Colon (tissue), 2 donors: ENCODE measurements at regions not wholly inside any gene's neighbourhood (a gene's known extent, or its start where the extent isn't known, plus 50 kb on each side); places are given as distances from the start of the nearest gene placed in this dataset.

ENCODE experiments used
- FAIRE-seq: peaks from 2 replicates; lab custom pipeline; 2012; peaks lifted over from hg19 to GRCh38; lab: Jason Lieb, UNC
- donor health status: control.
- donor health status: control.

DNA sequence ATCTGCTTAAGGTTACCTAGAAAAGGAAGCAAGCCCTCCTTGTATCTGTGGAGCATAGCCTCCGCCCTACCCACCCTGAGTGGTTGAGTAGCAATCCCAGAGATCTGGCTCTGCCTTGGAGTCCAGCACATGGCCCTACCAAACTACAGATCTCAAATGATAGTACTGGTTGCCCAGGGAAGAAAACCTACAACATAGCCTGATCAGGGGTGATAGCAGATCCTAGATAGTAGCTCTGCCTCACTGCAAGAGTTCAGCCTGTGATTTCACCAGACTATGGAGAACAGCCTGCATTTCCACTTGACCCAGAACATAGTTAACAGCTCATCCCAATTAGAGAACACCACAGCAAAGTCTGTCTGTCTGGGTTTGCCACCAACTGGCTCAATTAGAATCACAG is 279.5 kb downstream of the ETNK1 start:
- no peak for FAIRE-seq

DNA sequence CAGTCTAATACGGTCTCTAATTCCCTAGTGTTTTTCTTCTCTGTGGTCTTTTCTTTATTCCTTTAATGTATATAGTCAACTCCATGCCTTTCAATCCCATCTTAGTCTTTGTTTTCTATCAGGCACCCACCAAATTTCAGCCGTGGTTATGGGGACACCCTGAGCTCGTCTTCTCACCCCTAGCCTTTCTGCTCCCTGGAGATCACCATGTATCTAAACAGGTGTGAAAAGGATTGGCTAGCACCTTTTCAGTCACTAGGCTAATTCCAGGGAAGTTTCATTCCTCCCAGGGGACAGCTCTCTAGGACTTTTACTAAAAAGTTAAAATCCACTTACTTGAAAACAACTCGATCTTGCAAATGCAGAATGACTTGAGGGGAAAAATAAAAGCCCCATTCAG is 291.3 kb downstream of the ETNK1 start:
- no peak for FAIRE-seq

DNA sequence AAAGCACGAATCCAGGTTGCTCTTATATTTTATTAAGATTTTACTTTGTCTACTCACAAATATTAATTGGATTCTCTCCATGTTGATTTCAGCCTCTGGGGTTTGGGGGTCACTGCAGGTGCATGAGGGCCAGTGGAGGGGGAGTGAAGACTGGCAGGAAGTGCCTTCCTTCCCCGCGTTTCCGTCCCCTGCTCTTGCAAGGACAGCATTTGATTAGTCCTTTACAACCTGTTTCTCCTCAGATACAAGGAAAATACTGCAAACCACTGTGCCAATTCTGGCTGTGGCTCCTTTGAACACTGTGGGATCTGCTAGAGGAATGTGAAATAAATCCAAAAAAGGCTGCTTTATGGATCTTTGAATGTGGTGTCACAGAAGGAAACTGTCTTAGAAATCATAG is 291.8 kb downstream of the ETNK1 start:
- FAIRE-seq = no peak

DNA sequence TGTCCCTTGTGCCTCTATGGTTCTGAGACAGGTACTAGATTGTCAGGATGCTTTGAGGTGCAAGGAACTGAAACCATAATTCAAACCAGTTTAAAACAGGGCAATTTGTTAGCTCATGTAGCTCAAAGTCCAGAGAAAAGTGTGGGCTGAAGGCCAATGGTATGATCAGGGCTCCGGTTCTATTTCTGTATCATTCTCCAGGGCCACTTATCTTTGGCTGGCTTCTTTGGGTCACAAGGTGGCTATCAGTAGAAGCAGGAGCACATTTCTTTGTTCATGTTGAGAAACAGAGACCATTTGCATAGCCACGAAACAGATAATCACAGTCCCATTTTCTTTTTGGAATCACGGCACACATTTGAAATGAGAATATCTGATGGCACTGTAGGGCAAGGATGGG is 294.9 kb downstream of the ETNK1 start:
- no peak for FAIRE-seq

DNA sequence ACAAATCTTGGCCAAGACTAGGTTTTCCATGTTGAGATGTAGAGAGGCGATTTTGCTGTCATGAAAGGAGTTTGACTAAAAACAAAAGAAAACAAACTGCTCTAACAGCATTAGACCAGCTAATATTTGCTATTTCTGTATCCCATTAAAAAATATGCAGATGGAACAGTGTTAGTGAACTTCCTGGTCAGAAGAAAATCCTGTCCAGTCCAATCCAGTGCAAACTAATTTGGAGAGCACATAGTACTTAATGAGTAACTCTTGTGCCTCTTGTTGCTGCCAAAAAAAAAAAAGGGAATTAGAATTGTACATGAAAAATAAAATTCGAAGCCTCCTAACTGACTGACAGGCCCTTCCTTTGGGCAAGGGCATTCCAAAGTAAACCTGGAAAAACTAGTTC is 298.8 kb downstream of the ETNK1 start:
- FAIRE-seq = no peak

DNA sequence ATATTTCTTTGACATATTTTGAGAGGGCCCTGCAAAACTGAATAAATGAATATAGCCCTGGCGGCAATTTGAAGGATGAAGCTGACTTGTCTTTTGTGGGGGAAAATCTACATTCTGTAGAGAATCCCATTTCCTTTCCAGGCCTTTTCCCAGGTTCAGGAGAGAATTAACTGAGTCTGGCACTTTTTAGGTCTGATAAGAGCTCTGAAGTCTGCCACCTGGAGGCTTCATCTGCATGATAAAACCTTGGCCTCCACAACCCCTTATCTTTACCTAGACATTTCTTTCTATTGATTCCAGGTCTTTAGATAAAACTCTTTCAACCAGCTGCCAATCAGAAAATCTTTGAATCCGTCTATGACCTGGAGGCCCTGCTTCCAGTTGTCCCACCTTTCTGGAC is 299.4 kb downstream of the ETNK1 start:
- FAIRE-seq = no peak

DNA sequence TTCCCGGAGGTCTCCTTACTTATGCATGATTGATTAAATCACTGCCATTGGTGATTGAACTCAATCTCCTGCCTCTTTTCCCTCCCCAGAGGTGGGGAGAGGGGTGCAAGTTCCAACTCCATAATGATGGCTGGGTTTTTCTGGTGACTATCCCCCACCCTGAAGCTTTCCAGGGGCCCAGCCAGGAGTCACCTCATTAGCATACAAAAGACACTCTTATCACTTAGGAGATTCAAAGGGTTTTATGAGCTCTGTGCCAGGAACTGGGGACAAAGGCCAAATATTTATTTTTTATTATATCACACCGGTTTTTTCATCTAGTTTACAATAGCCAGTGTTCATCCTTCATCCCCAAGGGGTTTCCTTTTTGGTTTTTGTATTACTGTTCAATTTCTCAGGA is 300.7 kb downstream of the ETNK1 start:
- no peak for FAIRE-seq

DNA sequence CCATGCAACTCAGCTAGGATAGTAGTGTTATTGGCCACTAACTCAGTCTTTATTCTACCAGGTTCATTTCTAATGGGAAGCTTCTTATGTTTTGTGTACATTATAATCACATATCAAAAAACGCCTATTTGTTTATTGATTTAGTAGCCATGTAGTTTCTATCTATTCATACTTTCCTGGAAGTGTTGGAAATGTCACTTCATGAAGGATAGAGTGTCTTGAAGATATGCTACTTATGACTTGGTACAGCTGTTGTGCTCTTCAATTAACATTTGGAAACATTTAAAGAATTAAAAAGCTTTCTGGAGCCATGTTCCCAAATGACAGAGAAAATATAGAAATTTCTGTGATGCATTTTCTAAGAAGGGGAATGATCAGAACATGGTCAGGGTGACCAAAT is 307.5 kb downstream of the ETNK1 start:
- no peak for FAIRE-seq

DNA sequence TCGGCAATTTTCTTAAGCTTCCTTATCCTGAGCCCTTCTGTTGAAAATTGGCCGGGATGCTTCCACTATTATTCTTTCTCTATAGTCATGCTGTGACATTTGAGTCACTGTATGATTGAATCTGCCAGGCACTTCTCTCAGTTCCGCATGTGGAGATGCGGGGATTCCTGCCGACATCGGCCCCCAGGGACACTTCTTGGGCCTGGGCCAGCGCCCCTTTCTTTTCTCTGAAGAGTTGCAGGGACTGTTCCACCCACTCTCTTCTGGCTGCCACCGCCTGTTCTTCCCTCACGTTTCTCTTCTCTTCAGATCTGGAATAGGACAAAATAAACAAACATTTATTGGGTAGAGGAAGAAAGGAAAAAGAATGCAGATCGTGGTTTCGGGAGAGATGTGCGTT is 310.1 kb downstream of the ETNK1 start:
- FAIRE-seq = no peak

DNA sequence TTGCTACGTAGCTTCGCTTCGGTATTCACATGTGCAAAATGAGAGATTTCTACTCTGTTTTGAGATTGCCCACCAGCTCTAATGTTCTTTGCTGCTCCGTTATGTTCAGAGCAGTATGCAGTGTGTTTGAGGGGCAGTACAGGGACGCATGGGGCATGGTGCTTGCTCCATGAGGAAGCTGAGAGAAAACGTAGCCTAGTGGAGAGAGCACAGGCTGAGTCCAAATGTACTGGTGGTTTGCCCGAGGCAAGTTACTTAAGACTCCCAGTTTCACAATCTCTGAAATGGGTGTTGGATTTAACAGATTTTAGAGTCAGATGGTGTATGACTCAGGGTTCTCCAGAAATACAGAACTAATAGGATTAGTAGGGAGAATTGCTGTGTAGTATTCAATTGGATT is 310.5 kb downstream of the ETNK1 start:
- FAIRE-seq = no peak

DNA sequence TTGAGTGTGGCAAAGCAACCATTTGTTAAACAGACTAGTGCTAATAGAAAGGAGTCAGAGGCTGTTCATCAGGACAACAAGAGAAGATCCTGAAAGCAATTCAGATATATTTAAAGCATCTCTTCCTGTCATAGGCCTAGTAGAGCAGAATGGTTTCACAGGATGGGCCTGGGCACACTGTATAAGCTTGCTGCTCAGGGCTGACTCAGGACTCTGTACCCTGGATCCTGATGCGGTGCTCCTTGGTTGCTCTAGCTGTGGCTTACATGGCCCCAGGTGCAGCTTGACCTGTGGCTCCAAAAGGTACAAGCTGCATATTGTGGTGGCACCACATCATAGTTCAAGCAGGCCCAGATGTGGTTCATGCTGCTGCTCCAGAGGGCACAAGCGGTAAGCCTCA is 313.4 kb downstream of the ETNK1 start:
- FAIRE-seq = no peak

DNA sequence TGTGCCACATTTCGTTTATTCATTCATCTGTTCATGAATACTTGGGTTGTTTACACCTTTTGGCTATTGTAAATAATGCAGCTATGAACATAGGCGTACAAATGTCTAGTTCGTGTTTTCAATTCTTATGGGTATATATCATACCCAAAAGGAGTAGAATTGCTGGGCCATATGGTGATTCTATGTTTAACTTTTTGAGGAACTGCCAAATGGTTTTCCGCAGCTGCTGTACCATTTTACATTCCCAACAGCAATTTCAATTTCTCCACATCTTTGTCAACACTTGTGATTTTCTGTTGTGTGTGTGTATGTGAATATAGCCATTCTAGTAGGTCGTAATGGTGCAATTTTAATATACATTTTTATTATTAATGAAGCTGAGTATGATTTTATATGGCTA is 326.2 kb downstream of the ETNK1 start:
- FAIRE-seq = no peak

DNA sequence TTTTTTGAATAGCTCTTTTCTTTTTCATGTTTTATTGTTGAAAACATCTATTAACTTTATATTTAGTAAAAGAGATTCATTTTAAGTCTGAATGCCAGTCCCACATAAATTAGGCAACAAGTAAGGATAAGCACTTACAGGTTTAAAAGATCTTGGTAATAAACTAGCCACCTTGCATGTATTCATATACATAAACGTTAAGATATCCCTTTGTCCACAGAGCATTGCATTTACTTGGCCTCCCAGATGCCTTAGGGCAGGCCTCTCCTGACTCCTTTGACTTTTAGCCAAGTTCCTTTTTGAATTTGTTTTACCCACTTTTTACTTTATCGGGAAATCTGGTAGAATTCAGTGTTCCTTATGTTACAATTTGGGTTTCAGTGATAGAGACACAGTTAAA is 331.7 kb downstream of the ETNK1 start:
- FAIRE-seq = no peak

DNA sequence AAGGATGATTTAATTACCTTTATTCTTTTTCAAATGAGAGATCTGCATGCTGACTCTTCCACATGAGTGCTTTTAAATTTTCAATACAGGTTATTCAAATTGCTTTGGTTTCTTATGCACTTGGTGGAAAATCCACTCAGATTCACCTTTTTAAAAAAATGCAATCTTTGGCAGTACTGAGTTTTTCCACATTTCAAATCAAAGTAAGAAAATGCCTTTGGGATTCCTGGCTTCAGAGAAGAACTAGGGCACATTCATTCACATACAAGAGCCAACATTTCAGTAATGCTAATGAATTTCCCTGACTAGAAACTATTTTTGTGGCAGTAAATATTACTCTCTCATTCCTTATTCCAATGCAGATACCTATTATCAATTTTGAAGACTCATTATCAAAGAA is 342.2 kb downstream of the ETNK1 start:
- FAIRE-seq = no peak

DNA sequence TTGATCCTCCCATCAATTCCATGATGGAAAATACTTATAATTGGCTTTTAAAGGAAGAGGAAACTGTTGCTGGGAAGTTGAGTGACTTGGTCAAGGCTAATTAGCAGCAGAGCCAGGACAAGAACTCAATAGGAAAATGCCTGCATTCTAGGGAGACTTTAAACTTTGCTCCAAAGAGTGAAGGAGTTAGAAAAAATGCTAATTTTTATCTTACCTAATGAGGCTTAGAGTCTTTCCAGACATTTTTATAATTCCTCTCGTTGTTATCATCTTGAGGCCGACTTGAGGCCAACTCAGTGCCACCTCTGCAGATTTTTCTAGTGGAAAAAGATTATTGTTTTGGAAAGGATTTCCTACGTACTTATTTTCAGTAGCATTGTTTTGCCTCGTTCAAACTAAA is 344.6 kb downstream of the ETNK1 start:
- no peak for FAIRE-seq

DNA sequence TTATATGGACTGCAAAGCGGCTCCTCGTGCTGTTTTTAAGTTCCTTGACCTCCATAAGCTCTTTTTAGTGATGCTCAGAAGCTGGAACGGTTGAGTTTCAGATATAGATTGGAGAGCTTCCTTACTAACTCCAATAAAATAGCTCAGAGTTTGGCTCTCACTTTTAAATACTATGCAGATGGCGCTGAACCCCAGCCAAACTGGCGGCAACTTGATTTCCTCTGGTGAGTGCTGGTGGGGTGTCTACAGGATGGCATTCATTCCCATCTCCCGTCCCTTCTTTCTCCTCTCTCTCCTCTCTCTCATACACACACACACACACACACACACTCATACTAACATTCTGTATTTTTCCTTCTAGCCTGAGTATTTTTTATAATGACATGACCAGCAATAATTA is 346.3 kb downstream of the ETNK1 start:
- no peak for FAIRE-seq

DNA sequence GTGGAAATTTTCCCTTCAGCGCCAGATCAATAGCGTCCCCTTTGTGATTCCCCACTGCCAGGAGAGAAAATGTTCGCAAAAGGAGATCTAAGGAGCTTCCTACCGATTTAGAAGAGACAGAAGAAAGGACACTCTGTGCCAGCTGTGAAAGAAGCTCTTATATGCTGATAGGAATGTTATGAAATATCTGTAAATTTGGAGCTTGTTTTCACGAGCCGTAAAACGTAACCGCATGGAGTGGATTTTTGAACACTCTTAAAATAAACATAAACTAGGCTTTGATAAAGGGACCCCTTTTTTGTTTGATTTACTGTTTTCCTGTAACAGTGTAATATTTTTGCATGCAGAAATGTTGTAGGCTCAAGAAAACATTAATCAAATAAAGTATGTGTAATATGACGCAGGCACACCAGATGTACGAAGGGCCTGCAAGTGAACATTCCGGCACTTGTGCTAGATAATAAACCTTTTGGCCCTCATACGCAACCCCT is 346.8 kb downstream of the ETNK1 start:
- FAIRE-seq = no peak

DNA sequence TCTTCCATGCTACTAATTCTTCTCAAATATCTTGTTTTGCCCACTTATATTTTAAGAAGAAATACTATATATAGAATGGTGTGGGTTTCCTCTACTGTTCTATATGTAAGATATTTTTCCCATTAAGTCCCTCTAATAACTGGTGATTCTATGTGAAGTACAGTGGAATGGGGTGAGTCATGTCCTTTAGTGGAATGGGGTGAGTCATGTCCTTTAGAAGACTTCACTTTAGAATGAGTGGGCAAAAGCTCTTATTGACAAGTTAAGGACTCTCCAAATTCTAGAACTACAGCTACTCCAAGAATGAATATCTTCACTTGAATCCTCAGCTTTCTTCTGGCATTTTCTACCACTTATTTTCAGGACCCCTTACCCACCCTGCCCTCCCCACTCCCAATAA is 349.9 kb downstream of the ETNK1 start:
- no peak for FAIRE-seq

DNA sequence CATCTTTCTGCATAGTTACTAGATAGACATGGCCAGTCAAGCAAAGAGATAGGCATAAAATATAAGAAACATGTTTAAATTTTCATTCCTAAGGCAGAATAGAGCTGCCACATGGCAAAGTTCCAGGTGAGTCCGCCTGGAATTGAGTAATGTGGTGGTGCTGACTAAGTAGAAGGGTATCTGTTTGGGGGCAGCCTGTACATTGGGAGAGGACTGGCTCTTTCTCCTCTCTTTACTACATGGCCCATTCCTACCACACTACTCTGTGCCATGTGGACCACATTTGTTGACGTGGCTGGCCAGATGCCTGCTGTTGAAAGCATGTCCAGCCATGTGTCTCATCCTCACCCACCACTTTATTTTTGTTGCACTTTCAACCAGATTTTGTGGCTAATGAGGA is 354.0 kb downstream of the ETNK1 start:
- FAIRE-seq = no peak

DNA sequence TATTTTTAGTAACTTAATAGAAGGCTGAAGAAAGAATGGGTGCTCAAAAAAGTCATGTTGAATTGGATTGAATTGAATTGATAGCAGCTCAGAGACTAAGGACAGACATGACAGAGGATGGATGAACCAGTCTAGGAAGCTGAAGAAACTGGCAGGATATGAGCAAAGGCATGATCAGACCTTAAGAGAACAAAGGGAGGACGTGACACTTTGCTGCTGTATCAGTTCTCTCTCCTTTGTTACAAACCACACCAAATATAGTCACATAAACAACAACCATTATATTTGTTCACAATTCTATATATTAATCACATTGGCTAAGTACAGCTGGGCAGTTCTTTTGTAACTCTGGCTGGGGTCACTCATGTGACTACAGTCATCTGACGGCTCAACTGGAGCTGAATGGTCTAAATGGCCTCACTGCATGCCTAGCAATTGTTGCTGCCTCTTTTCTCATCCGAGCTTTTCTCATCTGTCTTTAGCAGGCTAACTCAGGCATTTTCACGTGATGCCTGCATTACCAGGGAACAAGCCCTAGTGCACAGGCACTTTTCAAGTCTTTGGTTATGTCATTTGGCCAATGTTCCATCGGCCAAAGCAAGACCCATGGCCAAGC is 355.0 kb downstream of the ETNK1 start:
- no peak for FAIRE-seq

DNA sequence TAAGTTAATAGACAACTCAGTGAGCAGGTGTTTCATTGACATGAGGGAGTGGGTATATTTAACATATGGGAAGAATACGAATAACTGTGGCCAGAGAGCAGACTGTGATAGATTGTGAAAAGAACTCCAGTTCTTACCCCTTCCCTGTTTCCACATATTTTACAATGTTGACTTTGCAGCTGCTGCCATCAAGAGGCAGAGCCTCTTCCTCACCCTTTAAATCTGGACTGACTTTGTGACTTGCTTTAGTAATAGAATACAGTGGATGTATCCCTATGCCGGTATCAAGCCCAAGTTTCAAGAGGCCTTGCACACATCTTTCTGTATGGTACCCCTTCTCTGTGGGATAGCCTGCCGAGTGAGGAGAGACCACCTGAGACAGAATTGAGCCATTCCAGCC is 356.7 kb downstream of the ETNK1 start:
- FAIRE-seq = no peak

DNA sequence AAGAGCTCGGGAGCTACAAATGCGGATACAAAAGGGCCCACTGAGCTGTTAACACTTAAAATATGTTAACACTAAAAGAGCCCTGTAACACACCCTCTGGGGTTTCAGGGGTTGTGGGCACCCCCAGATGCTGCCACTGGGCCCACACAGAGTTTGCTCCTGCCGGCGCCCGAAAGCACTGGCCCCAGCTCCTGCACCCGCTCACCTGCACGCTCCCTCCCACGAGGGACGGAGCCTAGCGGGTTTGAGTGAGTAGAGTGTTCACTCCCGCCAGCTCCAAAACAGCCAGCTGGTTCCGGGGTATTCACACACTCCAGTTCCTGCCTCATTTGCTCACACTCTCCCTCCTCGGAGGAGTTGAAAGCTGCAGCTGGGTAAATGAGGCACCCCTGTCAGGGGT is 357.7 kb downstream of the ETNK1 start:
- FAIRE-seq = no peak

DNA sequence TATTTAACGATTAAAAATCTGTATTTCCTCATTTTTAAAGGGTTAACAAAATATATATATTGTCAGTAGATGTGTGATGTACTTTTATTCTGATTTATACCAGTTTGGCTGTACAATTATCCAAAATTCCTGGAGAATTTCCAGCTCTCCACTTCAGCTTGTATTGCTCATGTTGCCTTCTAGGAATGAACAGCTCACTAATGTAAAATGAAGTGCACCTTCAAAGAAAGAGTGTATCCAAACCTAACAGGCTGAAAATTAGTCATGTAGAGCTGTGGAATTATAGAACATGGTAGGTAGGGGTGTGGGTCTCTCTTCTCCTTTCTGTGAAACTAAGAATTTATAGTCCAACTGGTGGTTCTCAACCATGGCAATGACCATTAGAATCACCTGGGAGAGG is 362.0 kb downstream of the ETNK1 start:
- FAIRE-seq = no peak

DNA sequence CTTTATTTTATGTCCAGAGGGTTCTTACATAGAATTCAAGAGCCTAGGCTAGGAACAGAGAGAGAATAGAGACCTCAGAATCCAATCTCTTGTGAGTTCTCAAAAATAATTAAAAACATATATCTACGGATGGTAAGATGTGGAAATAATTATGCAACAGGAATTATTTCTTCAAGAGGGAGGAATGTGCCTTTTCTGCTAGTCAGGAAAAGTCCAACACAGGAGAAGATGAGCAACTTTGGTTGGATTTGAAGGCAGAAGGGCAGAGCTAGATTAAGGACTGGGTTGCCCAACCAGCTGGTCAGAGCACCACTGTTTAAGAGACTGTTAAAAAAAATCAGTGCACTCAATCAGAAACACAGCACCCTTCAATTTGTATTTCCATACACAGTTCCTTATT is 365.5 kb downstream of the ETNK1 start:
- no peak for FAIRE-seq

DNA sequence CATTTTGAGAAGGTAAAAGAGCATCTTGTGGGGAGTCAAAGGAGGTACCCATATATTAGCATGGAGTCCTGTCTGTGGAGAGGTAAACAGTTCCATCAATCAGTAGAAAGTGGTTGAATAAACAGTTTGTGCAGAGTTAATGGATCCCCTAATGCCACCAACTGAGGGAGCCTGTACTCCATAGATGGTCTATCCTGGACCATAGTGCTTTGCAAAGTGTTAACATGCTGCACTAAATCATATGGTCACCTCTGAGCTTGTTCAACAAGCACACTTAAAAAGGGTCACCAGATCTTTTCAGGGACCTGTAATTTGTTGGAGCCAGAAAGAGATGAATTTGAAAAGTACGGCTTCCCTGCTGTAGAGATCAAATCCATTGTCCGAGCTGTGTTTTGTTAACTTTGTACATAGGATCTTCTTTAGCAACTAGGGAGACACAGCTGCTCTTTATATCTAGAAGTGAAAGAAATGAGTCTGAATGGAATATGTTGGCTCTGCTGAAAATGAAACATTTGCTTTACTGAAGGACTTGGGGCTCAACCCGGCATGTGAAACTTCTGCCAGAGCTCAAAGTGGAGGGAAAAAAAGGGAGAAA is 366.4 kb downstream of the ETNK1 start:
- no peak for FAIRE-seq
